ENCODE measurements at regions not wholly inside any gene's neighbourhood (a gene's known extent, or its start where the extent isn't known, plus 50 kb on each side); places are given as distances from the start of the nearest gene placed in this dataset.
"Not testable (repeated sequence)": the region's sequence is repeated elsewhere in the genome, so short reads cannot be mapped to it uniquely, and the experiment has no call there.

- DNase-seq (ENCODE audit: low spot score in 2 of 2), result no peak
- no peak overlapping the region for H3K4me3 Mint-ChIP-seq
- H3K9me3 Mint-ChIP-seq, result no peaks in the 10 kb centered on the region
- H3K27ac Mint-ChIP-seq, result no peak overlapping the region
- peaks cover 2% of the 10 kb centered on the region for H3K4me1 Mint-ChIP-seq
- H3K27me3 Mint-ChIP-seq, result peaks cover 1% of the 10 kb centered on the region
- no peaks in the 10 kb centered on the region for H3K36me3 Mint-ChIP-seq
- no peak for ATAC-seq (ENCODE audit: low read depth)
These were observed 125.4 kb upstream of the EOLA2 start for GRCh38 chrX:150063674-150064073.

DNA sequence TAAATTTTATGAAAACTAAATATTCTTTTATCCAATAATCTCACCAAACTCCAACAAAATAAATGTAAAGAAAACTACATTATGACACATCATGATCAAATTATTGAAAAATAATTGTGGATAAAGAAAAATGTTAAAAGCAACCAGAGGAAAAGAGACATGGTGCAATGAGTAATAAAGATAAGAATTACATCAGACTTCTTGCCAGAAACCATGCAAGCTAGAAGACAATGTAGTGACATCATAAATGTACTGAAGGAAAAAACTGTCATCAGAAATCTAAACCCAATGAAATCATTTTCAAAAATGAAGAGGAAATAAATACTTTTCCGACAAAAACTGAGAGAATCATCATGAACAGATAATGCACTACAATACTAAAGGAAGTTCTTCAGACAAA lies 135.9 kb upstream of the EOLA2 start:
- no peaks in the 10 kb centered on the region for H3K9me3 Mint-ChIP-seq
- H3K36me3 Mint-ChIP-seq, result no peaks in the 10 kb centered on the region
- DNase-seq (ENCODE audit: low spot score in 2 of 2) (no peak), ATAC-seq (ENCODE audit: low read depth) (no peak)
- H3K27me3 Mint-ChIP-seq, result peaks cover 8% of the 10 kb centered on the region
- H3K27ac Mint-ChIP-seq, result no peak overlapping the region
- H3K4me1 Mint-ChIP-seq, result no peaks in the 10 kb centered on the region
- no peak overlapping the region for H3K4me3 Mint-ChIP-seq

DNA sequence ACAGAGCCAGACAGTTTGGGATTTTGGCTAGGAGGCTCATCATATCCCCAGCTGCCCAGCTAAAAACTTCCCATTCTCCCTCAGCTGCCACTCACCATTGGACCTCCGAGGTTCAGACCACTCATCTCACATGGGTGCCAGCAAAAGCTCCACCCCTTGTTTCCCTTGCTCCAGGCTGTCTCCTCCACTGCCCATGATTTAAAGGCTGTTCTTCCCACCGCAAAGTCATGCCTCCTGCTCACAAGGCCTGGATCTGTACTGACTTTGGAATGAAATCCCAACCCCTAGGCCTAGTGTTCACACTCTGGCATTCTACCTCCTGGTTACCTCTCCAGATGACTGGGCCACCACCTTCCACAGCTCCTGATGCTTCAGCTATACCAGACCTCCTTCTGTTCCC lies 142.2 kb upstream of the EOLA2 start:
- H3K36me3 Mint-ChIP-seq, result no peaks in the 10 kb centered on the region

DNA sequence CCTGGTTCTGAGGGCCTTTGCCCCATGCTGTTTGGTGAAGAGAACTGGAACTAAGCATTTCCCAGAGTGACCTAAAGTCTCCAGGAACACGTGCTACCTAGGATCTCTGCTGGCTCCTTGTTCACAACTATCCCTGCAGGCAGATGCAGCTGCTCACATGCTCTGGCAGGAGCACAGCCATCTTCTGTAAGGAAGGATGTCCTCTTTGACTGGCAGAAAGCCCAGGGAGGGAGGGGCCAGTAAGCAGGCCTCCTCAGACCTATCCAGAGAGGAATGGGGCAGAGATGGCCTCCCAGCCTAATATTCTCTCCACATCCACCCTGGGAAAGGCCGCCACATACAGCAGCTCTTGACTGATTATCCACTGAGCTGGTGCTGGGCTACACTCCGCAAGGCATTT lies 142.8 kb upstream of the EOLA2 start:
- ATAC-seq (ENCODE audit: low read depth) (no peak), DNase-seq (ENCODE audit: low spot score in 2 of 2) (no peak)
- peaks cover 10% of the 10 kb centered on the region for H3K4me1 Mint-ChIP-seq
- no peak overlapping the region for H3K27ac Mint-ChIP-seq
- H3K9me3 Mint-ChIP-seq, result peaks cover 1% of the 10 kb centered on the region
- no peak overlapping the region for H3K4me3 Mint-ChIP-seq
- peaks cover 4% of the 10 kb centered on the region for H3K27me3 Mint-ChIP-seq
- no peaks in the 10 kb centered on the region for H3K36me3 Mint-ChIP-seq

More for the DNA sequence above, 142.2 kb upstream of the EOLA2 start:
- ATAC-seq (ENCODE audit: low read depth) (no peak), DNase-seq (ENCODE audit: low spot score in 2 of 2) (no peak)
- no peak overlapping the region for H3K4me3 Mint-ChIP-seq
- peaks cover 10% of the 10 kb centered on the region for H3K4me1 Mint-ChIP-seq
- H3K27ac Mint-ChIP-seq, result no peak overlapping the region
- H3K9me3 Mint-ChIP-seq, result peaks cover 1% of the 10 kb centered on the region
- peaks cover 5% of the 10 kb centered on the region for H3K27me3 Mint-ChIP-seq

DNA sequence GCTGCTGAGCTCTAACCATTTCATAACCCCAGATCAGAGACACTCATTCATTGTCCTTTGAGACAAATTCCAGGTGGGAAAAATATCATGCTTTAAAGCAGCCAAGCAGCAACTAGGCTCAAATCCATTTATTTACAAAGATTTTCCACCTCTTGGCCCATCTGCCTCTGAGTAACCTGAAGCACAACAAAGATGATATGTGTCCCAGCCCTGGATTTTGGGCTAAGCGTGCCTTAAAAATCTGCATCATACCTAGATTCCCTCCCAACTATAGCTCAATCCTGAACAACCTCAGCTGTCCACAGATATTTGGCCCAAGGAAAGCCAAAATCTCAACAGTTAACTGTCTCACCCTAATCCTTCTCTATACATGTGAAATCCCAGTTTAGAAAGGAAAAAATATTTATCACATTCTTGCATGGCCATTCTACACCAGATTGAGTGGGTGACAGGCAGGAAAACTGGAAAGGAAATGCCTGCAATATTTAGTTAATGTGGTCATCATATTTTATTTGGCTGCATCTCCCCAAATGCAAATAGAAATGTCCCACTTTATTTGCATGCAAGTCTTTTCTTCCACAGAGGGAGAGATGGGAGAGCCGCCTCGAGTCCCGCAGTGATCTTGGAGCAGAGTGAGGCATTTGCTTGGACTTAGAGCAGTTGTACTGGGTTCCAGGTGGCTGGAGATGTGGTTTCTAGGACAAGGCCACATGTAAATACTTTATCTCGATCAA lies 146.4 kb upstream of the EOLA2 start:
- Mint-ChIP-seq H3K36me3 (no peaks in the 10 kb centered on the region), H3K27me3 (peaks cover 2% of the 10 kb centered on the region), H3K4me3 (no peak overlapping the region), H3K27ac (no peak overlapping the region), H3K4me1 (peaks cover 13% of the 10 kb centered on the region), H3K9me3 (peaks cover 1% of the 10 kb centered on the region)
- no peak for ATAC-seq (ENCODE audit: low read depth)
- DNase-seq (ENCODE audit: low spot score in 2 of 2), result no peak

GRCh38 chrX:150085881-150086280 lies 147.6 kb upstream of the EOLA2 start:
- ATAC-seq (ENCODE audit: low read depth), result no peak
- Mint-ChIP-seq H3K4me1 (peaks cover 13% of the 10 kb centered on the region), H3K27me3 (peaks cover 2% of the 10 kb centered on the region), H3K27ac (no peak overlapping the region), H3K36me3 (no peaks in the 10 kb centered on the region), H3K4me3 (no peak overlapping the region), H3K9me3 (peaks cover 1% of the 10 kb centered on the region)
- no peak for DNase-seq (ENCODE audit: low spot score in 2 of 2)

DNA sequence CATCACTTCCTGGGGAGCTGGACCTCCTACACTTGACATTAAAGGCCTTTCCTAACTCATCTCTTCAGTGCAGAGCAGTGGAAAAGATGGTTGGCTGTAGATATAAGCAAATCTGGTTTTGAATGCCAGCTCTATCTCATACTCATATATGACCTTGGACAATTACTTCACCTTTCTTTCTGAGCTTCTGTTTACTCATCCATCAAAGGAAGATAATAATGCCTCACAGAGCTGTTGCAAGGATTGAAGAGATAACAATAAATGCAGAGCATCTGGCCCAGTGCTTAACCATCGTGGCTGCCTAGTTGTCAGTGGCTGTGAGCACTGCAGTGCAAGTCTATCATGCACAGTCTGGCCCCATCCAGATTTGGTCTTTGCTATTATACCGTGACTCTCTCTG lies 148.1 kb upstream of the EOLA2 start:
- H3K27ac Mint-ChIP-seq, result no peak overlapping the region
- no peak for DNase-seq (ENCODE audit: low spot score in 2 of 2)

GRCh38 chrX:150087612-150088011 lies 149.3 kb upstream of the EOLA2 start:
- ATAC-seq (ENCODE audit: low read depth) (no peak), DNase-seq (ENCODE audit: low spot score in 2 of 2) (no peak)
- H3K4me3 Mint-ChIP-seq, result no peak overlapping the region
- no peak overlapping the region for H3K27ac Mint-ChIP-seq
- no peaks in the 10 kb centered on the region for H3K9me3 Mint-ChIP-seq
- H3K4me1 Mint-ChIP-seq, result peaks cover 10% of the 10 kb centered on the region
- H3K36me3 Mint-ChIP-seq, result no peaks in the 10 kb centered on the region
- no peaks in the 10 kb centered on the region for H3K27me3 Mint-ChIP-seq

More for the DNA sequence above, 148.1 kb upstream of the EOLA2 start:
- Mint-ChIP-seq H3K27me3 (peaks cover 2% of the 10 kb centered on the region), H3K4me1 (peaks cover 13% of the 10 kb centered on the region), H3K36me3 (no peaks in the 10 kb centered on the region), H3K9me3 (peaks cover 1% of the 10 kb centered on the region), H3K4me3 (no peak overlapping the region)
- ATAC-seq (ENCODE audit: low read depth), result no peak

GRCh38 chrX:150088042-150088441 lies 149.8 kb upstream of the EOLA2 start:
- no peaks in the 10 kb centered on the region for H3K36me3 Mint-ChIP-seq
- peaks cover 10% of the 10 kb centered on the region for H3K4me1 Mint-ChIP-seq
- no peak overlapping the region for H3K4me3 Mint-ChIP-seq
- no peaks in the 10 kb centered on the region for H3K9me3 Mint-ChIP-seq
- H3K27me3 Mint-ChIP-seq, result no peaks in the 10 kb centered on the region
- ATAC-seq (ENCODE audit: low read depth) (no peak), DNase-seq (ENCODE audit: low spot score in 2 of 2) (no peak)
- no peak overlapping the region for H3K27ac Mint-ChIP-seq

DNA sequence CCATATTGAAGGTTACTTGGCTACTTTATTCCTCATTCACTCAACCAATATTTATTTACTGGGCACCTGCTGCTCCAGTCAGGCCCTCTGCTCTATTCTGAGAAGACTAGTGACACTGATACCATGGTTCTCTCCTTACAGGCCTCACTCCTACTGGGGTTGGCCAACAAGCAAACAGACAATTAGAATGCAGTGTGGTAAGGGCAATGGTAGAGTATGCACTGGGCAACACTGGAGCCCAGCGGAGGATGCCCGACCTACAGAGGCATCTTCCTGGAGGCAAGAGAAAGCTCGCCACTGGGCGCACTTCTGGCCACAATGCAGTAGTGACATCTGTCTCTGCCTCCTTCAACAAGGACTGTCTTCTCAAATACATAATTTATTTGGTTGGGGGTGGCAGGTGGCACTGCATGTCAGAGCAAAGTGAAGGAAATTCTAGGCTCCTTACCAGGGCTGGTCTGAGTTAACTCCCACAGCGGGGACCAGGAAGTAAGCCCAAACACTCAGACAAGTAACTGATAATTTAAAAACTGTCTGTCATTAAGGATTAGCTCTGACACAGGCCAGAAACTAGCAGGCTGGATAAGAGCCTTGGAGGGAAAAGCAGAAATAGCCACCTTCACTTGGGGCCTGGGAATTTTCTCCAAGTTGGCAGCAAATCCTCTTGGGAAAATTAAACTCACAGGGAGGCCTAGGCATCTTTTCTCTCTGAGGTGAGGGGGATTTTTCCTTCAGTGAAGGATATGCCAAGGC lies 150.7 kb upstream of the EOLA2 start:
- H3K4me1 Mint-ChIP-seq, result peaks cover 3% of the 10 kb centered on the region
- H3K9me3 Mint-ChIP-seq, result no peaks in the 10 kb centered on the region
- no peaks in the 10 kb centered on the region for H3K36me3 Mint-ChIP-seq
- no peak for DNase-seq (ENCODE audit: low spot score in 2 of 2)
- H3K4me3 Mint-ChIP-seq, result no peak overlapping the region
- H3K27me3 Mint-ChIP-seq, result no peaks in the 10 kb centered on the region
- H3K27ac Mint-ChIP-seq, result no peak overlapping the region
- no peak for ATAC-seq (ENCODE audit: low read depth)

DNA sequence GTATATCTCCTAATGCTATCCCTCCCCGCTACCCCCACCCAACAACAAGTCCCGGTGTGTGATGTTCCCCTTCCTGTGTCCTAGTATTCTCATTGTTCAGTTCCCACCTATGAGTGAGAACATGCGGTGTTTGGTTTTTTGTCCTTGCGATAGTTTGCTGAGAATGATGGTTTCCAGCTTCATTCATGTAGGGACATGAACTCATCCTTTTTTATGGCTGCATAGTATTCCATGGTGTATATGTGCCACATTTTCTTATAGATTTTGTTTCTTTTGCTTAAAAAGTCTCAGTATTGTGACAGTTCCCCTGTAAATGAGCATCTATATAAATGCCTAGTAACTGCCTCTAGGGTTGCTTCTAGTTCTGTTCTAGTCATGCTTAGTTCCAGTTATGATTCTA lies 153.0 kb upstream of the EOLA2 start:
- H3K4me3 Mint-ChIP-seq; H3K27ac Mint-ChIP-seq; DNase-seq (ENCODE audit: low spot score in 2 of 2); H3K4me1 Mint-ChIP-seq; H3K9me3 Mint-ChIP-seq; H3K36me3 Mint-ChIP-seq; ATAC-seq (ENCODE audit: low read depth); H3K27me3 Mint-ChIP-seq: not testable (repeated sequence)

GRCh38 chrX:150092549-150092948 lies 154.3 kb upstream of the EOLA2 start:
- Mint-ChIP-seq H3K4me3 (no peak overlapping the region), H3K36me3 (no peaks in the 10 kb centered on the region), H3K4me1 (no peaks in the 10 kb centered on the region), H3K27me3 (no peaks in the 10 kb centered on the region), H3K27ac (no peak overlapping the region), H3K9me3 (no peaks in the 10 kb centered on the region)
- ATAC-seq (ENCODE audit: low read depth), result no peak
- DNase-seq (ENCODE audit: low spot score in 2 of 2), result no peak

DNA sequence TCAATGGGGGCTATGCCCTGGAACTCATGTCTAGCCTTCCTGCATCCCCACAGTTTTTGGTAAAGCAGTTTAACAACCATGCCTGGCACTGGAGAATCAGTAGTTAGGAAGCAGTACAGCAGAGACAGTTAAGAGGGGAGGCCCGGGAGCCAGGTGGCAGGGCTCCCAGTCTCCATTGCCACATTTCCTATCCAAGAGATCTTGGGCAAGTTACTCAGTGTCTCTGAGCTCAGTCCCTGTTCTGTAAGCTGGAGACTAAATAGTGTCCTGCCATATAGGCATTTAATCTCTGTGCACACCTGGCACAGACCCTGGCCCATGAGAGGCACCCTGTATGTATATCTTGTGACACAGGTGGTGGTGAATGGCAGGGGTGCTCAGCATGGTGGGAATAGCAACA lies 156.1 kb upstream of the EOLA2 start:
- Mint-ChIP-seq H3K4me1 (peaks cover 2% of the 10 kb centered on the region), H3K4me3 (no peak overlapping the region), H3K9me3 (no peaks in the 10 kb centered on the region), H3K27me3 (no peaks in the 10 kb centered on the region), H3K36me3 (no peaks in the 10 kb centered on the region), H3K27ac (no peak overlapping the region)
- ATAC-seq (ENCODE audit: low read depth), result no peak
- no peak for DNase-seq (ENCODE audit: low spot score in 2 of 2)

DNA sequence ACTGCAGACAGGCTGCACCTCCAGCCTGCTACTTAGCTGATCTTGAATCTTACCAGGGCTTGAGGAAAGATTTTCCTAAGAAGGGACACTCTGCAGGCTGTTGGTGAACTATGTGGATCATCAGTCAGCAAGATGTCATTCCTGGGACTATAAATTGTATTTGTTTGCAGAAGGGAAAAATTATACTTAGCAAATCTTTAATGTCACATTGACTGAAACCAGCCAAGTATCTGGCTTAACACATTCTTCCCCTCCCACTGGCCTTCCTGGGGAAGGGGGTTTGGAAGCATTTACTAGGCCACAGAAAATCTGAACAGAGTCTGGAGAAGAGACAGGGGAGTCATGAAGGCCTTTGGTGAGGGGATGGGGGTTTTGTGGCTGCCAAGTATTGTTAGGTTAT lies 156.7 kb upstream of the EOLA2 start:
- no peak for ATAC-seq (ENCODE audit: low read depth)
- Mint-ChIP-seq H3K27me3 (no peaks in the 10 kb centered on the region), H3K4me3 (no peak overlapping the region), H3K27ac (no peak overlapping the region), H3K36me3 (no peaks in the 10 kb centered on the region), H3K9me3 (no peaks in the 10 kb centered on the region), H3K4me1 (peaks cover 2% of the 10 kb centered on the region)
- no peak for DNase-seq (ENCODE audit: low spot score in 2 of 2)

DNA sequence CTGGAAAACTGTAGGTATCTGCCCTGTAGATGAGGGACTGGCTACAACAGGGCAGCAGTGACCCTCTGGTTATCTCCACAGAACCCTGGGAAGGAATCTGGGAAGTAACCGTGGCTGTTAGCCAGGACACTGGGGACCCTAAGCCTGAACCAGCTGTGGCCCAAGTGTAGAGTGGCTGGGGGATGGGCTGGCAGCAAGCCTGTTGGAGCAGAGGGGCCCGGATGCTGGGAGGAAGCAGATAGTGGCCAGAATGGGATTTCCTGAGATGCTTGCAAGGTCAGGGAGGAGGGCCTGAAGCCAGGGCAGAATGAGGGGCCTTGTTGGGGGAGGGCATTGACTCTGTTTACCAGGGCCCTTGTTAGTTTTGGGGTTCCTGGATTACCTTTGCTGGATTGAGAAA lies 161.0 kb upstream of the EOLA2 start:
- H3K27me3 Mint-ChIP-seq, result no peaks in the 10 kb centered on the region
- H3K9me3 Mint-ChIP-seq, result no peaks in the 10 kb centered on the region
- peaks cover 2% of the 10 kb centered on the region for H3K4me1 Mint-ChIP-seq
- ATAC-seq (ENCODE audit: low read depth) (no peak), DNase-seq (ENCODE audit: low spot score in 2 of 2) (no peak)
- no peak overlapping the region for H3K4me3 Mint-ChIP-seq
- no peak overlapping the region for H3K27ac Mint-ChIP-seq
- no peaks in the 10 kb centered on the region for H3K36me3 Mint-ChIP-seq
